Left hindlimb (tissue), 1 donor: ENCODE measurements at regions not wholly inside any gene's neighbourhood (a gene's known extent, or its start where the extent isn't known, plus 50 kb on each side); places are given as distances from the start of the nearest gene placed in this dataset.
"Not testable (repeated sequence)": the region's sequence is repeated elsewhere in the genome, so short reads cannot be mapped to it uniquely, and the experiment has no call there.

Experiments
- DNase-seq: peaks from one replicate; pipeline ENCODE4 v3.0.0-alpha.2; 2018

DNA sequence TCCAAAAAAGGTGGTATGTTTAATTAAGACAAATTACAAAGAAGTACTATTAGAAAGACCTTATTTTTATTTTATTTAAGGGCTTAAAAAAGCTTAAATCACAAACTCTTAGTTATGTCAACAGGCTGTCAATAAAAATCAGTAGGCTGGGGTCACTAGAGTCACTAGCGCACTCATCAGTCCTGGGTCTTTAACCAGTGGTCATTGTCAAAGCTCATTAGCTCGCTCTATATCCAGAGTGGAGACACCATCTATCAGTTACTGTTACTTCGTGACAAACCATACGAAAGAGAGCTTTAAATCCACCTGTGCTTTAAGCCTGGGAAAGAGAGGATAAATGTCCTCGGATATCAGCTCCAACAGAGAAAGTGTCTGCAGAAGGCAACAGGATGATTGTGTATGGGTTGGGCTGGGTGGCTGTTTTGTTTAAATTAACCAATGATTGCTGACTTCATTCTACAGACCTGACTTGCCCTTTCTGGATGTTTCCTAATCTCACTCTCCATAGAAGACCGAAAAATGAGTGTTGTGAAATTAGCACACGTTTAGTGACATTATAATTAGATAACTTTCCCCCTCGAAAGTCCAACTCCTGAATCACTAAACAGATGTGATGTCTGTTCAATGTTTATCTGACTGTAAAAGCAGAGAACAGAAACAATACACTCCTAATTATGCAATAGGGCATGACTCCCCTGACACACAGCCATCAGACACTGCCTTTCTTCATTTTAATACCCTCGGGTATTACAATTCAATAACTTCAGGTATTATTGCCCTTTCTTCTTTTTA is 123.6 kb upstream of the TNPO1 start:
- no peak for DNase-seq

DNA sequence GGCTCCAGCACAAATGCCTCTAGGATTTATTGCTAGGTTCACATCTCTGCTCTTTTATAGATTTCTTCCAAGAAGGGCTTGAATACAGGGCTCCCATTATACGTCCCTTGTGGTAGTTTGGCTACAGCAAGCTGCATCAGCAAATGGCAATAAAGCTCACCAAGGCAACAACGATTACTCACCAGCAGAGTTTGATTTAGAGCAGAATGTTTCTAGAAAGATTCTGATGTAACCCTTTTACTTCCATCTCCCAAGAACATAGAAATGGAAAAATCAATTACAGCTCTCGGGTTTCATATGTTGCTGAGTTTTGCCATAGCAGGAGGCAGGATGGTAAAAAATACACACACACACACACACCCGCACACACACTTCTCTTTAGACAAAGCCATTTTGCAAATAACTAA is 124.2 kb upstream of the TNPO1 start:
- no peak for DNase-seq

DNA sequence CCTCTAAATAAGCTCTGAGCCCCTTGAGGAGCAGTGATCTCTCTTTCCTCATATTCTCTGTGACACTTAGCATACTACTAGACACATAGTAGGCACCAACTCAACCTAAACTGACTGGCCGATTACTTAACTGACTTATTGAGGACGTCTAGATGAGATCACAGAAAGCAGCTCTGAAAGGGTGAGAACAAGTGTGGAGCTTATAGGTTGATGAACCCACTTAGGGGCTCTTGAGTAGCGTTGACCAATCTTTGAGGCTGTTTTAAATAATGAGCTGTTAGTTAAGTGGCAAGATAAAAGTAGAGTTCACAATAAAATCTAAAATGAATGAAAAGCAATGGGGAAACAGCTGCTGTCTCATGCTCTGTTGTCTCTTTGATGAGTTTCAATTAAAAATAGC is 124.7 kb upstream of the TNPO1 start:
- DNase-seq = no peak

DNA sequence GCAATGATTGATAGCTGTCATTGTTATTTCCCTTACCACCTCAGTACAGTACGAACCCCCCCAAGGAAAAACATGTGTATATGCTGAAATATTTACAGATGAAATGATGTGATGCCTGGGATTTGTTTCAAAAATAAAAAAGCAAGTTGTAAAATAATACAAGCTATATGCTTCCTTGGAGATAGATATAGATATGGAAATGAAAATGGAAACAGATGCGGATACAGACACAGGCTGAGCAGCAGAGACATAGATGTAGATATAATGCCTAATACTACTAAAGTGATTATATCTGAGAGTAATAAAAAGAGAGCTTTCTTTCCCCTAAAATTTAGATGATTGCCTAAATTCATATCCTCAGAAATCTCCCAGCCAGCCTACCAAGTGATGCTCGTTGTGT is 127.5 kb upstream of the TNPO1 start:
- DNase-seq = no peak

DNA sequence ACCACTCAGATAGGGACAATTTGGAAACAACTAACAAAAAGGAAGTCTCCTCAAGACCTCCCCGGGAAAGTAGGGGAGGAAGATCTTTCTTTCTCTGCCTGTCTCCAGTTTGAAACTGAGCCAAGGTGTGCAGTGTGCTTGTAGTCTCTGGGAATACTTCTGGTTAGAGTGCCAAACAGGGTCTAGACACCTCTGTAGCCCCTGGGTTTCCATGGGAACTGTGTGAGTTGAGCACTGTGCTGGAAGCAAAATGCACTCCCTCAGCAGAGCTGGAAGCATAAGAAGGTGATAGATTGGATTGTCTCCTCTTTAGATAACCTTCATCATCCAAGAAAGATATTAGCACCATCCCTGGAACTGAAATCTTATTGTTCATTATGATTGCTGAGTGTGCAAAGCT is 129.2 kb upstream of the TNPO1 start:
- DNase-seq = no peak

DNA sequence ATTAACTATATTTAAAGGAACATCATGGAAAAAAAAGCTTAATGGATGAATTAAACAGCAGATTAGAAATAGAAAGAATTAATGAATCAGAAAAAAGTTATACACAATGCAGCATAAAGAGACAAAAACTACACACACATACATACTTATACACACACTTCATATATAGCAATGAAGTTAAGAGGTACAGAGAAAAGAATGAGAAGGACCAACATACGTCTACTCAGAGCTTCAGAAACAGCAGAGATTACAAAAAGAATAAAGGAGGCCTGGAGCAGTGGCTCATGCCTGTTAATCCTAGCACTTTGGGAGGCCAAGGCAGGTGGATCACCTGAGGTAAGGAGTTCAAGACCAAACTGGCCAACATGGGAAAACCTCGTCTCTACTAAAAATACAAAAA is 133.9 kb upstream of the TNPO1 start:
- no peak for DNase-seq

DNA sequence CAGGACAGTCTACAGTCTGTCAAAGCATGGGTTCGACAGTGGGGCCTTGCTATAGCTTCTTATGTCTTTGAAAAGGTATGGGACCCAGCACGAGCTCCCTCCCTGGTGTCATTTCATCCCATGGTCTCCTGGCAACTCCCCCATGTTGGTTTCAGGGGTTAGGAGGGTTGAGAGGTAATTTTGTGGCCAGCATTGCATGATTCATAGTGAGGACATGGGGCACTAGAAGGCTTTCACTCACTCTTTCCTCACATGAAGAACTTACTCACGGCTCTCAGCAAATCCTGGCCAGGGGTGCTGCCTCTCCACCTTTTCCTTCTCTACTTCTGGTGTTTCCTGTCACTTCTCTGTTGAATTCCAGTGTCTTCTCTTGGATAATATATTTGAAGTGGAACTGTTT is 134.7 kb upstream of the TNPO1 start:
- no peak for DNase-seq

DNA sequence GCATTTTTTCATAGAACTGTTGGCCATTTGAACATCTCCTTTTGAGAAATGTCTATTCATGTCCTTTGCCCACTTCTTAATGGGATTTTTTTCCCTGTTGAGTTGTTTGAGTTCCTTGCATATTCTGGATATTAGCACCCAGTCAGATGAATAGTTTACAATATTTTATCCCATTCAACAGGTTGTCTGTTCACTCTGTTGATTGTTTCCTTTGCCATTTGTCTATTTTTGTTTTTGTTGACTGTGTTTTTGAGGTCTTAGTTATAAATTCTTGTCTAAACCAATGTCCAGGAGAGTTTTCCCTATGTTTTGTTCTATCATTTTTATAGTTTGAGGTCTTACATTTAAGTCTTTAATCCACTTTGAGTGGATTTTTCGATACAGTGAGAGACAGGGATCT is 139.0 kb upstream of the TNPO1 start:
- DNase-seq = no peak

DNA sequence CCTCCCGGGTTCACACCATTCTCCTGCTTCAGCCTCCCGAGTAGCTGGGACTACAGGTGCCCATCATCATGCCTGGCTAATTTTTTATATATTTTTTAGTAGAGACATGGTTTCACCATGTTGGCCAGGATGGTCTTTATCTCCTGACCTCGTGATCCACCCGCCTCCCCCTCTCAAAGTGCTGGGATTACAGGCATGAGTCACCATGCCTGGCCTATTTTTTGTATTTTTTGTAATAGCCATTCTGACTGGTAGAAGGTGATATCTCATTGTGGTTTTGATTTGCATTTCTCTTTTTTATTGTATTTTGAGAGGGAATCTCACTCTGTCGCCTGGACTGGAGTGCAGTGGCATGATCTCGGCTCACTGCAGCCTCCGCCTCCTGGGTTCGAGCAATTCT is 139.6 kb upstream of the TNPO1 start:
- not testable (repeated sequence) for DNase-seq

DNA sequence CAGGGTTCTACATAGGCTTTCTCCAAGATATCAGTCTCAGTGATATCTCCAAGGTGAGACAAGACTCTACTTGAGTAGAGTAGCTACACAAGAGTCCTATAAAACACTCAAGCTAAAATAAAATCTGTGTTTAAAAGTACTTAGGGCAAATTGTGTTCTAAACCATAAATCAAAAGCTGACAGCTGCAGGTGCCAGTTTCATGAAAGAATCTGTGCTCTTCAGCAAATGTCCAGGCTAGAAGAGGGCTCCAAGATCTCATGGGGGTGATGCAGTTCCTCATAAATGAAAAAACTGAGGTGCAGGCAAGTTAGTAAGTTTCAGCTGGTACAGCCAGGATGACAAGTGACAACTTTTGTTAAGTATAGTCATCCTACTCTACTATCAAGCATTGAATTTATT is 142.8 kb upstream of the TNPO1 start:
- DNase-seq = no peak

DNA sequence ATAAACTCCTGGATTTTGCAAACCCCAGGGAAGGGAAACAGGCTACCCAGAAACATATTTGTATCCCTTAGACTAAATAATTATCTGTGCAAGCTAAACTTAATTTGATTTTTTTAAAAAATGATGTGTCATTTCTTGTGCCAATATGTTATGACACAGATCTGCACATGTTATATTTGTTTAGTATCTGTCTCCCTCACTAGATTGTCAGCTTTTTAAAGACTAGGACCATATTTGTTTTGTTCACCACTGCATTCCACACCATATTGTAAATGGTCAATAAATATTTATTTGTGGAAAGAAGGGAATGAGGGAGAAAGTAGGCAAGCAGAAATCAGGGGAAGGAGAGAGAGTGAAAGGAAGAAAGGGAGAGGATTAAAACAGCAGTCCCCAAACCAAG is 143.3 kb upstream of the TNPO1 start:
- DNase-seq = no peak

DNA sequence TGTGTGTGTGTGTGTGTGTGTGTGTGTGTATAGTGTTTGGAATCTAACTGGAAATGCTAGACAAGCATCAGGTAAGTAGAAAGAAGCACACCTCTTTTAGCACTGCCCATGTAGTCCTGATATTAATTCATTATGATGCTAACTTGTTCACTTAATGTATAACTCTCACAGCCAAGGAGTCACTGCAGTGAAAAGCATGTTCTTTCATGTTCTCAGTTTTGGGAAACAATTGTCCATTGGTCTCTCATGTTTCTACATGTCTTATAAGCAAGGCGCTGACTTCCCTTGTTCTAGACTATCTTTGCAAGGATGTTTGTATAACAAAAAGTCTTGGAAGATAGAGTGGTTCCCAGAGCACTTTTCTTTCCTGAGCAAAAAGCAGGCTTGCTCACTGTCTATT is 148.8 kb upstream of the TNPO1 start:
- DNase-seq = no peak

DNA sequence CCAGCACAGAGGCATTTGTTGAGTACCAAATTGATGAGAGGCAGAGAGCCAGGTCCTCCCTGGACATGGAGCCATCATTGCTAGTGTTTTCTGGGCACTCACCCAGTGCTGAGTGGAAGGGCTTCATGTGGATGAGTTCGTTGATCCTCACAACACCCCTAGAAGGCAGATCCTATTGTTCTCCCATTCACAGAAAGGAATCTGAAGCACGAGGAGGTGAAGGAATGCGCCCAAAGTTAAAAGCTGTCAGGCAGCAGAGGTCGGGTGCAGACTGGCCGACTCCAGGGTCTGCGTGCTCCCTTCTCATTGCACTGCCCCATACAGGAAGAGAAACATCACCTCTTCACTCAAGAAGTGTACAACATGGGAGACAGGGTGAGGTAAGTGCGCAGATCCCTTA is 153.5 kb upstream of the TNPO1 start:
- DNase-seq = no peak

DNA sequence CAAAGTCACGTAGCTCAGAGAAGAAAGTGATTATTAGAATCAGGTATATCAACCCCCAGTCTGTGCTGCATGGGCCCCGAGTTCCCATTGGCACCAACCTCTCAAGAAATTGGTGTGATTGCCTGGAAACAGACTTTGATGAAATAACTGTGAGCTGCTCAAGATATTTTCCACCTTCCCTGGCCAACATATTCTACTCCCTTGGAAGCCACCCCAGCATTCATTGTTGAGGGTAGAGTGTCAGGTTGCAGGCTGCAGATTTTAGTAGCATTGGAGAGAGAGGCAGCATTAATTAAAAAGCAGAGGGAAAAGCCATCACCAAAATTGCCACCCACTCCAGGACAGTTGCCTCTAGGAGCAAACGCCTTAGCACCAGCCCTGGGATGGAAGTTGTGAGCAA is 154.2 kb upstream of the TNPO1 start:
- peak; percentile 65 for DNase-seq

DNA sequence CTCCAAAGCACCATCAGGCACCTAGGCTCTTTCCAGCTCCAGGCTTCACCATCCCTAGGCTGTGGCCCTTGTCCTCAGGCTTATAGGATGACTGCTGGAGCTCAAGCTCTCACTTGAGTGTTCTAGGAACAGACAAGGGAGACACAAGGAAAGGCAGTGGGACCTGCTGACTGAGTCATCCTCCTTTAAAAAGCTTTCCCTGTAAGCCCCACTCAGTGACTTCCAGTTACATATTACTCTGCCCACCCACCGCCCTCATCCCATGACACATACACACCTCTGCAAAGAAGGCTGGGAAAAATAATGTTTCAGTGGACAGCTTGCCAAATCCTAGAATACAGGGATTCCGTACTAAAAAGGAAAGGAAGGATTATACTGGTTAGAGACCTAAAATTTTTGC is 154.2 kb upstream of the ZNF366 start:
- no peak for DNase-seq

DNA sequence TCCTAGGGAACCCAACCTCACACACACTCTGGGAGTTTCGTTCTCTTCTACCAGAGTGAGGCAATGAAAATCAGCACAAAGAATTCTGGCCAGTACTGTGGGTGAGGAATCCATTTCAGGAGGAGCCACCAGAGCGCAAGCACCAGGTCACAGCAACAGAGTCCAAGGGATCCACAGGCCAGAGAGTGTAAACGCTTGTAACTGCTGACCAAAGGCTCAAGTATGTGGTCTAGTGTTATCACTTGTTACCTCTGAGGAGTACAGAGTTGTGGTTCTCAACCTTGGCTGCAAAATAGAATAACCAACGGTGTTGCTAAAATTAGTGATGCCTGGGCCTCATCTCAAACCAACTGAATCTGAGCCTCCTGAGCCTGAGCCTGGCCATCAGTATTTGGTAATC is 152.5 kb upstream of the ZNF366 start:
- DNase-seq = no peak

DNA sequence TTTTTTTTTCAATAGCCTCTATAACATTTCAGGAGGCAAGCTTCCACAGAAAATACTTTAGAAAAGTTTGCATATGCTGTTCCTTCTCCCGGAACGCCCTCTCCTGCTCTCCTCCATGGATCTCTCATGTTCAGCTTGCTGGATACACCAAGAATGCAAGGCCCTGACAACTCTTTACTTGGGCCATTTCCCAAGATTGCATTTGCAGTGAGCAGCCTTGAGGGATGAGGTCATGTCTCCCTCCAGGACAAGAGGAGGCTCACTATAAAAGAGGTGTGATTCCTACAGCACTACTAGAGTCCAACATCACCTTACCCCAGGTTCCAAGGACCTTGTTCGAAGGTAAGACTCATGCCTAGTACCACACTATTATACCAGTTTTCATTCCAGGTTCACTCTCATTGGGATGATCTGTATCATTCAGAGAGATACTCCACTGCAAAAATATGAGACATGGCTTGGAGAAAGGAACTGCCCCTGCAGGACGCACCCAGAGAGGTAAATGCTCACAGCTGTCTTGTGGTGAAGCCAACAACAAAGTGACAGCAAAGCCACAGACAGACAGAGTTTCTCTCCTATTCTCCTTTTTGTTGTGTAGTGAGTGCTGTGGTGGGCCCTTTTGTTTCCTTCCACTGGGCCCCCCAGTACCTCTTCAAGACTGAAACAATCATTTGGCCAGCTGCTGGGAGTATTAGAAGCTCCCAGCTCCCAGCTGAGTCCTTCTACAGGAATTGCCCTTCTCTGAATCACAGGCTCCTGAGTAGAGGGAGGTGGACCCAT is 151.7 kb upstream of the ZNF366 start:
- DNase-seq = no peak

DNA sequence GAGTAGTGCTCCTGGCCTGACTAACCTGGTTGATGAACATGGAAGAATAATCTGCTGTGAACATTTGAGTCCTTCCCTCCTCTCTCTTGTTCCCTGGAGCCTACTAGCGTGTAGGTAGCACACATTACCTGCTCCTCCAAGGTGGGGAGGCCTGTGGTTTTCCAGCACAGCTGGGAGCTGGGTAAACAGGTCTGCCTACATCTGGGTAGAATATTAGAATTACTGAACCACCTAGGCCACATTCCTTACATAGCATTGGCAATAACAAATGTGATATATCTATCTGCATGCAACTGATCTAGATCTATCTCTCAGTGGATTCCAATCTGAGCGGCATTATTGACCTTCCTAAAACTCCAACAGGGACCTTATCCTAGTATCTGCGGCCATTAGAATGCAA is 151.0 kb upstream of the ZNF366 start:
- DNase-seq = no peak

DNA sequence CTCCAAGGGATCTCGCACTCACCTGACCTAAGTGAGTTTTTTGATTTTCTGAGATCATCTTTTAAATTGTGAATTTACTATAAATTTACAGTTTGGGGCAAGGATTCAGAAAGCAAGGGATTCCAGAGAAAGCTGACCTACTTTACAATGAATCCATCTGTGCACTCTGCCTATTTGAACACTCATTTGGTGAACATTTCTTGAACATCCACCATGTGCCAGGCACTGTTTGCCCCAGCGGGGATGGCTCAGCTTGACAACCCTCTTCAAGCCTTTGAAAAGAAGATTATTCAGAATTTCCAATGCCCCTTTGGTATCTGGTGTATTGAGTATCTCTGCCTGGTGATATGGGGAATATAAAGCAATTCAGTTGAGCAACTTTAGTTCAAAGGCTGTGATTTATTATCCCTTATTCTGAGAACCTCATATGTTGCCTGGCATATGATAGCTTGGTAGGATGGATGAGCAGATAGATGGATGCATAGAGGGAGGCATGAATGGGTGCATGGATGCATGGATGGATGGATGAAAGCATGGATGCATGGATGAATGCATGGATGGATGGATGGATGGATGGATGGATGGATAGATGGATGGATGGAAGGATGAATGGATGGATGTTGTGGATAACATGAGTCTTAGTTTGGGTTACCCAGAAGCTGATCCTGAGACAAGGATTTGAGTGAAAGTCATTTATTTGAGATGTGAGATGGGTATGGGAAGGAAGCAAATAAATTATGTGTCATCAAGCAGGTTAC is 149.7 kb upstream of the ZNF366 start:
- no peak for DNase-seq

DNA sequence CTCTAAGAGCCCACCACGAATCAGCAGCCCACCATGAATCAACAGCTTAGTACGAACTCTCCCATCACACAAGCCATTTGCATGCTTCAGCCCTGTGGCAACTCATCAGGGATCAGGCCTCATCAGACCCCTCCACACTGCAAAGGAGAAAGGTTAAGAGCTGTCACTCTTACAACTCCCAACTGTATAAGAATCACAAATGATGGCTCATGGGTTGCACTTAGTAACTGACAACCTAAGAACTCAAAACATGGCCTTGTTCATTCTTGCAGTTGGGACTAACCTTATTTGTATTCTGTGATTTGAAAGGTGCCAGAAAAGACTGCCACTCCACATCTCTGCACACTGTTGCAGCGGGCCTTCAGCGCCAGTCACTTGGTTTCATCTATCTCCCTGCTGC is 149.1 kb upstream of the ZNF366 start:
- no peak for DNase-seq

DNA sequence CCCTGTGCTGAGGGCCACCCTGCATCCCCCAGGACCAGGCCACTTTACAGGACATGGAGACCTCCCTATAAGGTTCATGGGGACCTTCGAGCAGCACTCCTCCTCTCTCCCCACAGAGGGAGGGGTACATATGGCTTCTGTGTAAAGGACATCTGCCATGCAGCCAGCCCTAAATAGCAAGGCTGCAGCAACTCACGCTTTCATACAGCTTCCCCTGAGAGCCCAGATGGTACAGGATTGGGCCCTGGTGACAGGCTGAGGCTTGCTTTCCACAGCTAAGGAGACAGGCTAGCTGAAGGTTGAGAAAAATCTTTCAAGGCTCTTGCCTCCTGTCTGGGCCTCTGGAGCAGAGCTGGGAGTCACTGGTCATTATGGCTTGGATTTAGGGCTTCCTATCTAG is 147.0 kb upstream of the ZNF366 start:
- no peak for DNase-seq

DNA sequence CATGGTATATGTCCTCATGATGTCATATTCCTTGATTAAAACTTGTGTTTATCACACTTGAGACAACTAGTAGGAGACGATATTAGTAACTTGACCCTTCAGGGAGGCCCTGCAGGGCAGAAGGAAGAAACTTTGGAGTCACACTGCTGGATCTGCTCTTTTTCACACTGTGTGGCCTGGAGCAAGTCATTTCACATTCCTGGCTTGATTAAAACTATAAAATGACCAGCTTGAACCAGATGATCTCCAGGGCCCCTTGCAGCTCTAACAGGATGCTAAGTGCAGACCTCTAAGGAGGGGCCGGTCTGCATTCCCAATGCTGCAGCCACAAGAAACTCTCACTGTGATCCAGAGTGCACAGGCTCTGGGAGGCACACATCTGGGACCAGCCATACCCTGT is 146.4 kb upstream of the ZNF366 start:
- no peak for DNase-seq

DNA sequence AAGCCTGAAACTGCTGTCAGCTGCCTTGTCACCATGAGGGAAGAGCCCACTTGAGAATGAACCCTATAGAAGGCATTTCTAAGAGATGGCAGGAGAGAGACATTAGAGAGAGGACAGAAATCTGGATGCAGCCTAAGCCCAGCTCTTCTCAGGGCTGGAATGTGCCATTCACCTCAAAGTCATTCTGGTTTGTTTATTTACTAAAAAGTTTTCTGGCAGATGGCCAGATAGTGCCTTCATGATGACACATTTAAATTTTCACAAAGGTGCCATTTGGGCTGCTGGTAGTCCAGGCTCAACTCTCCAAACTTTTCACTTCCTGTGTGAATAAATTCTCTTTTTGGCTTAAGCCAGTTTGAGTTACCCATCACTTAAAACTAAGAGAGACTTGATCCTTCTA is 144.6 kb upstream of the ZNF366 start:
- no peak for DNase-seq

DNA sequence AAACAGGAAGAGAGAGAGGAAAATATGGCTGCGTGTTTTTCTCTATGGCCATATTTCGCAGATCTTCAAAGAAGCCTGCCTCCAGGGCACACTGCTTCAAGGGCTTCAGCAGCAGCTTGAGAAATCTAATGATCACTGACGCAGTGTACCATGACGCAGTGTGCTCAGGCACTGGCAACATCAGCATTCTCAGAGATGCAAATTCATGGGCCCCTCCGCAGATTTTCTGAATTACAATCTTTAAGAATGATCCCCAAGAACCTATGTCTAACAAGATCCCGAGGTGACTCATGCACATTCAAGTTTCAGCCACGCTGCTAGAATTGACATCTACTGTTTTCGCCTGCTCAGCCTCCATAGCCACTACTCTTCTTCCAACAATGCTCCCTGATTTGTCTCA is 143.9 kb upstream of the ZNF366 start:
- no peak for DNase-seq
